Activated CD4-positive, alpha-beta T cell treated with anti-CD3 and anti-CD28 coated beads, Interleukin-2, amount 10 ng/mL, durations not matched to agents 24 days and 14 days (primary cell): ENCODE measurements at regions not wholly inside any gene's neighbourhood (a gene's known extent, or its start where the extent isn't known, plus 50 kb on each side); places are given as distances from the start of the nearest gene placed in this dataset.
A peak's percentile ranks its signal among the peaks of the same experiment; 100 is the strongest.
"Not testable (repeated sequence)": the region's sequence is repeated elsewhere in the genome, so short reads cannot be mapped to it uniquely, and the experiment has no call there.

Source experiments
- DNase-seq: peaks from one replicate; pipeline ENCODE4 v3.0.0; 2022
- H3K27ac Mint-ChIP-seq: one replicate; pipeline ENCODE4 v1.8.0; 2022; ENCODE audit warnings: mild to moderate bottlenecking, mixed read lengths
- H3K27me3 Mint-ChIP-seq: one replicate; pipeline ENCODE4 v1.8.0; 2022; ENCODE audit warnings: mixed read lengths
- H3K36me3 Mint-ChIP-seq: one replicate; pipeline ENCODE4 v1.8.0; 2022; ENCODE audit warnings: low read depth, mild to moderate bottlenecking, mixed read lengths
- H3K4me1 Mint-ChIP-seq: one replicate; pipeline ENCODE4 v1.8.0; 2021; ENCODE audit warnings: mixed read lengths
- H3K4me3 Mint-ChIP-seq: one replicate; pipeline ENCODE4 v1.8.0; 2022; ENCODE audit warnings: mild to moderate bottlenecking, moderate library complexity, mixed read lengths
- H3K9me3 Mint-ChIP-seq: one replicate; pipeline ENCODE4 v1.8.0; 2021; ENCODE audit warnings: mixed read lengths
- intact Hi-C: fragments of 100-400 bp; cut with micrococcal nuclease; formaldehyde crosslinking; loops from one replicate; pipeline ENCODE4 v1.15.1; 2023

GRCh38 chr14:105685003-105685402 is 158.6 kb downstream of the TMEM121 start:
- peak overlapping the region; percentile 2 for H3K27ac Mint-ChIP-seq

GRCh38 chr14:105685605-105686004 is 159.2 kb downstream of the TMEM121 start:
- intact Hi-C loops, DNase-seq, H3K36me3 Mint-ChIP-seq, H3K4me1 Mint-ChIP-seq, H3K27ac Mint-ChIP-seq, H3K4me3 Mint-ChIP-seq, H3K27me3 Mint-ChIP-seq: not testable (repeated sequence)
- H3K9me3 Mint-ChIP-seq, result peaks cover 21% of the 10 kb centered on the region

More at GRCh38 chr14:105685003-105685402, 158.6 kb downstream of the TMEM121 start:
- intact Hi-C loops, result no loop called here
- peaks cover 15% of the 10 kb centered on the region for H3K9me3 Mint-ChIP-seq
- no peaks in the 10 kb centered on the region for H3K36me3 Mint-ChIP-seq
- no peaks in the 10 kb centered on the region for H3K27me3 Mint-ChIP-seq
- no peak for DNase-seq
- peaks cover 2% of the 10 kb centered on the region for H3K4me1 Mint-ChIP-seq
- H3K4me3 Mint-ChIP-seq, result no peak overlapping the region

GRCh38 chr14:105686050-105686449 is 159.7 kb downstream of the TMEM121 start:
- H3K4me3 Mint-ChIP-seq, intact Hi-C loops, DNase-seq, H3K27ac Mint-ChIP-seq, H3K4me1 Mint-ChIP-seq, H3K36me3 Mint-ChIP-seq, H3K27me3 Mint-ChIP-seq: not testable (repeated sequence)
- peaks cover 25% of the 10 kb centered on the region for H3K9me3 Mint-ChIP-seq

- H3K36me3 Mint-ChIP-seq, intact Hi-C loops: not testable (repeated sequence)
- H3K9me3 Mint-ChIP-seq, result peaks cover 26% of the 10 kb centered on the region
Measured at GRCh38 chr14:105686462-105687170, 160.2 kb downstream of the TMEM121 start.

GRCh38 chr14:105687171-105688022 is 161.0 kb downstream of the TMEM121 start:
- DNase-seq, H3K36me3 Mint-ChIP-seq, H3K4me3 Mint-ChIP-seq, intact Hi-C loops, H3K27ac Mint-ChIP-seq, H3K27me3 Mint-ChIP-seq, H3K4me1 Mint-ChIP-seq: not testable (repeated sequence)
- peaks cover 26% of the 10 kb centered on the region for H3K9me3 Mint-ChIP-seq

More at GRCh38 chr14:105686462-105687170, 160.2 kb downstream of the TMEM121 start:
- not testable (repeated sequence) for H3K4me3 Mint-ChIP-seq, H3K27me3 Mint-ChIP-seq, H3K4me1 Mint-ChIP-seq, H3K27ac Mint-ChIP-seq, DNase-seq

GRCh38 chr14:105688023-105688351 is 161.6 kb downstream of the TMEM121 start:
- H3K4me3 Mint-ChIP-seq, result not testable (repeated sequence)
- peaks cover 26% of the 10 kb centered on the region for H3K9me3 Mint-ChIP-seq

GRCh38 chr14:105688664-105689221 is 162.4 kb downstream of the TMEM121 start:
- intact Hi-C loops, DNase-seq, H3K36me3 Mint-ChIP-seq, H3K4me1 Mint-ChIP-seq, H3K27ac Mint-ChIP-seq, H3K4me3 Mint-ChIP-seq, H3K27me3 Mint-ChIP-seq: not testable (repeated sequence)
- H3K9me3 Mint-ChIP-seq, result peaks cover 26% of the 10 kb centered on the region

More at GRCh38 chr14:105688023-105688351, 161.6 kb downstream of the TMEM121 start:
- DNase-seq, H3K36me3 Mint-ChIP-seq, H3K4me1 Mint-ChIP-seq, H3K27ac Mint-ChIP-seq, intact Hi-C loops, H3K27me3 Mint-ChIP-seq: not testable (repeated sequence)

- H3K9me3 Mint-ChIP-seq, result peaks cover 33% of the 10 kb centered on the region
- DNase-seq, result no peak
- no peaks in the 10 kb centered on the region for H3K36me3 Mint-ChIP-seq
- H3K4me3 Mint-ChIP-seq, result no peak overlapping the region
- H3K27me3 Mint-ChIP-seq, result no peaks in the 10 kb centered on the region
- no peak overlapping the region for H3K27ac Mint-ChIP-seq
- intact Hi-C loops, result no loop called here
- no peaks in the 10 kb centered on the region for H3K4me1 Mint-ChIP-seq
Measured at GRCh38 chr14:105689722-105690121, 163.3 kb downstream of the TMEM121 start.

GRCh38 chr14:105690671-105691070 is 164.3 kb downstream of the TMEM121 start:
- intact Hi-C loops, result no loop called here
- DNase-seq, result no peak
- Mint-ChIP-seq H3K4me1 (no peaks in the 10 kb centered on the region), H3K4me3 (no peak overlapping the region), H3K27me3 (no peaks in the 10 kb centered on the region), H3K9me3 (peaks cover 30% of the 10 kb centered on the region), H3K27ac (no peak overlapping the region), H3K36me3 (no peaks in the 10 kb centered on the region)

- H3K27ac Mint-ChIP-seq, H3K27me3 Mint-ChIP-seq, H3K4me3 Mint-ChIP-seq, DNase-seq, H3K4me1 Mint-ChIP-seq, H3K36me3 Mint-ChIP-seq, intact Hi-C loops: not testable (repeated sequence)
- H3K9me3 Mint-ChIP-seq, result peaks cover 30% of the 10 kb centered on the region
Measured at GRCh38 chr14:105691321-105692109, 165.1 kb downstream of the TMEM121 start.

GRCh38 chr14:105692110-105692685 is 165.8 kb downstream of the TMEM121 start:
- peaks cover 30% of the 10 kb centered on the region for H3K9me3 Mint-ChIP-seq
- H3K27me3 Mint-ChIP-seq, H3K4me3 Mint-ChIP-seq, DNase-seq, H3K27ac Mint-ChIP-seq, H3K36me3 Mint-ChIP-seq, H3K4me1 Mint-ChIP-seq, intact Hi-C loops: not testable (repeated sequence)

- intact Hi-C loops, result no loop called here
- Mint-ChIP-seq H3K36me3 (no peaks in the 10 kb centered on the region), H3K4me1 (no peaks in the 10 kb centered on the region), H3K4me3 (no peak overlapping the region), H3K27ac (no peak overlapping the region), H3K9me3 (peaks cover 21% of the 10 kb centered on the region), H3K27me3 (no peaks in the 10 kb centered on the region)
- DNase-seq, result no peak
Measured at GRCh38 chr14:105694961-105695360, 168.6 kb downstream of the TMEM121 start.

- H3K27ac Mint-ChIP-seq, H3K9me3 Mint-ChIP-seq, intact Hi-C loops, H3K36me3 Mint-ChIP-seq, H3K4me3 Mint-ChIP-seq, H3K27me3 Mint-ChIP-seq, H3K4me1 Mint-ChIP-seq, DNase-seq: not testable (repeated sequence)
Measured at GRCh38 chr14:105696388-105696787, 170.0 kb downstream of the TMEM121 start.
